HG03460 (cell line): ENCODE measurements at regions not wholly inside any gene's neighbourhood (a gene's known extent, or its start where the extent isn't known, plus 50 kb on each side); places are given as distances from the start of the nearest gene placed in this dataset.

Experiments
- ATAC-seq: cut with Tn5 transposase; IDR thresholded peaks from one replicate; pipeline ENCODE4 v1.9.1; 2021; ENCODE audit not compliant: unreplicated experiment

DNA sequence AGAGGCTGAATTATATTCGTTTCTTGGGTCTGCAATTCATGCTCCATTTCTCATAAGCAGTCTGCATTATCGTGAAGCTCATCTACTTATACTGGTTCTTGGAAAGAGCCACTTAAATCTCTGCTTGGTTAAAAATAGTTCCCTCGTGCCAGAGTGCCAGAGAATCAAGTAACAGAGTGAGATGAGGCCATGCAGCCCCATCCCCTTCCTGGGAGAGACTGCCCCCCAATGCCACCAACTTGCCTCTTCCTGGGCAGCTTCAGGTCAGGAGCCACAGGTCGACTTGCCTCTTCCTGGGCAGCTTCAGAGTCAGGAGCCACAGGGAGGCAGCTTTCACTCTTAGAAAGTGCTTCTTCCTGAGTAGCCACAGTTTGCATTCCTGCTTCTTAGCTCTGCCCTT, 223.9 kb upstream of the ZBED5 start:
- no peak for ATAC-seq

DNA sequence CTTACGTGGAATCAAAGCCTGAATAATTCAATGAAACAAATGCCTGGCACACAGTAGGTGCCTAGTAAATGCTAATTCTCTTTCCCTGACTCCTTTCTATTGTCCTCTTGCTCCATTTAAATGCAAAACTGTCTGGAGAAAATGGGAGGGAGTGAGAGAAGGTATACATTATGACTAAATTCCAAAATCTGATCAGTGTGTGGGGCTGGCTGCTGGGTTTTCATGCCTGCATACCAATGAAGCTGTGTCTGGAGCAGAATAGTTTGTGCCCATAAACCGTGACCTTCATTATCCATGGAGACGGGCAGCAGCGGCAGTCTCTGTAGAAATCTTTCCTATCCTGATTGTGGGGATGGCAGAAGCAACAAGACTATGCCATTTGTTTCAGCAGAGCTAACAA, 223.4 kb upstream of the ZBED5 start:
- no peak for ATAC-seq

DNA sequence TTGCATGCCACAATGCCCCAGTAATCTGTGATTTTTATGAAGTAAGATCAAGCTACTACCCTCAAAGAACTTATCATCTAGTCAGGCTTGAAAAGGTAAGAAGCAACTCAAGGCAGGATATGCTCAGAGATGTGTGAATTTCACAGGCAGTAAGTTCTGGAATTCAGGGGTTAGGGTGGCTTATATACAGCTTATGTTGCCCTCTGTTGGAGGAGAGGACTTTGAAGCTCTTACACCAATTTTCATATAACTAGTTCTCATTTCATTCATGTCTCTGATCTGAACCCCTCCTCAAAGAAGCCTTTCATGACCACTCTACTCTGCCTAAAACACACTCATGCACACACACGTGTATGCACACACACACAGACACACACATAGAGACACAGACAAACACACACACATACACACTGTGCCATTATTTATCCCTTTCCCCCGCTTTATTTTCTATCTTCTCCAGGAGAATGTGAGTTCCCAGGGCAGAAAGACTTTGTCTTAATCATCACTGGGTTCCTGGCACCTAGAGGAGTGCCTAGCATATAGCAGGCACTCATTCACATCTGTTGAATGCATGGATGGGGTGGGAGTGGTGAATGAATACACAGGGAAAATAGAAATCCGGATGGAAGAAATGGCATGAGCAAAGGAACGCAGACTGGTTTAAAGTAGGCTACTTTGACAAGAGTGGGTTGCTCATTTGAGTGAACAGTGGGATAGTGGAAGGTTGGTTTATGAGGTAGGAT, 220.7 kb upstream of the ZBED5 start:
- ATAC-seq = no peak

DNA sequence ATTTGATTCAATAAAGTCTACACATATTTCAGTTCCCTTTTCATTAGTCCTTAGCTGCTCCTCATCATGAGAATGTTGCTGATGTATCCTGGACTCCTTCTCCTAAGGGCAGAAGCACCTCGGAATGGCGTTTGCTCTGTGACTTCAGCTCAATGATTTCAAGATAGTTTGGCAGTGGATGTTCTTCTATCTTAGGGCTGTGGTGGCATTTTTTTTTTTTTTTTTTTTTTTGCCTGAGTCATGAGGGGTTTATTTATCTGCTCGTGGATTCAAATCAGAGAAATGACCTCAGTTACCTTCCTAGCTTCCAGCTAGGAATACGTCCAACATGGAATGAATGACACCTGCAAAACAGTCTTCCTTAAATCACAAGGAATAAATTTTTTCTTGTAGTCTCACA, 220.0 kb upstream of the ZBED5 start:
- ATAC-seq = no peak

DNA sequence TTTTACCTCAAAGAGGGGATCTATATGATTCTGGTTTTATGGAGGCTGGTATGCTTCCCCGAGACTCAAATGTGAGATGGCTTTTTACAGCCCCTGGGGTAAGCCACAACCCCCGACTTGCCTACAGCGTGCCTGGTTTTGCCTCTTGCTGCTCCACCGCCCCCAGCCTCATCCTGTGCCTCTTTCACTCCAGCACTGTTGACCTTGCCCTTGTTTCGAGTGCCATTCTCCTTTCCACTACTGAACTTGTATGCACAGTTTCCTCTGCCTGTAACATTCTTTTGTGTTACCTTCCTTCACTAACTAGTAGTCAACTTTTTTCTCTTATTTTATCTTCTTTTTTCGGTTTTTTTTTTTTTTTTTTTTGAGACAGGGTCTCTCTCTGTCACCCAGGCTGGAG, 219.0 kb upstream of the ZBED5 start:
- ATAC-seq = no peak

DNA sequence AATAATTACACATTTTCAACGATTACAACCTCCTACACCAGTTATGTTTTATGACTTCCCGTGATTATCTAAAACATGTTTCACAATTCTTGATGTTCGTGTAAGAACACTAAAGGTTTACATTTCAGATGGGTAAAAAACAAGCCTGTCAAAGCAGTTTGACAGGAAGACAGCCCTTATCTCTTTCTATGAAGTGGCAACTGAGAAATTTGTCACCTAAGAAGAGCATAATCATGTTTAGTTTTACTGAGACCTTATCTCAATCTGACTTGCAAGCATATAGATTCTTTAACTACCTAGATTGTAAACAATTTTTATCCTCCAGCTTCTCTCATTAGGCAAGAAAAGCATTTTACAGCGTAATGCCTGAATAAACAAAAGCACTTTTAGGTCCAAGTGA, 218.4 kb upstream of the ZBED5 start:
- ATAC-seq = no peak

DNA sequence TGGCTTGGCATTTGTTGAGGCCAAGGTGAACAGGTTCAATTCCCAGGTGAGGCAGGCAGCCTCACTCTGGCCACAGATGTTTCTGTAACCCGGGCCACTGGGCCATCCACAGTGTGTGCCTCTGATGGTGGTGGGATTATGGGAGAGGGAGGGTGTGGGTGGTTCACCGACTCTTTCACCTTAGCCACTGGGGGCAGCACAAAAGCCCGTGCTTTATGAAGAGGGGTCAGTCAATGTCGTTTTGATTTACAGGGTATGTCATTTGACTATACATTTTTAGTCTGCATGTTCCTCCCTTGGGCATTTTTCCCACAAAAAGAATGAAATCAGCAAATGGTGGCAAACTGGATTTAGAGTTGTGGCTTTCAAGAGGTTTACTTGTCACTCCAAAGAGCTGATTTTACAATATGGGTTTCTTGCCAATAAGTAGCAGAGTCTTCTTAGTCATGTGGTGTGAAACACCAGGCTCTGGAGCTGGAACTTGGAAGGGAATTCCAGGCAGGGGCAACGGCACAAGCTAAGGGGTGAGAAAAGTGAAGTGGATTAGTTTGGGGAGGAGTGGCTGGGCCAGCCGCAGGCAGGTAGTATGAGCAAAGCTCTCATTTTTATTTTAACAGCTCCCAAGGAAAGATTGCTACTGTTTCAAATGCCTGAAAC, 217.8 kb upstream of the ZBED5 start:
- ATAC-seq = no peak

DNA sequence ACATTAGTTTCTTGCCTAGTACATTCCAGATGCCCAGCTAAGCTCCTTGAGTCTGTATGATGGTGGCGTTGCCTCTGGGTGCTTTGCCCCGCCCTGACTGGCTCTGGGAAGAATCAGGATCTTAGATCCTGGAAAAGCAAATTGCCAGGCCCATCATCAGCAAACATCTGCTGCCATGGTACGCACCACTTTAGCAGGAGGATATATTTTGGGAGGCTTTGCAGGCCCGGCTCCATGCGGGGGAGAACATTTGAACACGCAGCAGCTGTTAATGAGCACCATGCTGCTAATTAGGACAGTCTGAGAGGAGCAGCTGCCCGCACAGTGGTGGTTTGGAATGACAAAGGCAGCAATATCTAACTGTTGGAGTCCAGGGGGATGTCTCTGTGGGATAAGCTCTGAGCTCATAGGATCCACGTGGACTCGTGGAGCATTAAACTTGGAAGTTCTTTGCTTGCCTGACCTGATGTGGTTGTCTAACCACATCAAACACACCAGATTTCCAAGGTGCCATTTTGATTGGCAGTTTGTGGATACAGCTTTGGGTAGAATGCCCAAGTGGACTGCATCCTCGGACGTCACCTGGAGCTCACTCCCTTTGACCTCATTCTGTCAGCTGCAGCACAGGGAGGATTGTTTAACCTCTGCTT, 217.0 kb upstream of the ZBED5 start:
- no peak for ATAC-seq

DNA sequence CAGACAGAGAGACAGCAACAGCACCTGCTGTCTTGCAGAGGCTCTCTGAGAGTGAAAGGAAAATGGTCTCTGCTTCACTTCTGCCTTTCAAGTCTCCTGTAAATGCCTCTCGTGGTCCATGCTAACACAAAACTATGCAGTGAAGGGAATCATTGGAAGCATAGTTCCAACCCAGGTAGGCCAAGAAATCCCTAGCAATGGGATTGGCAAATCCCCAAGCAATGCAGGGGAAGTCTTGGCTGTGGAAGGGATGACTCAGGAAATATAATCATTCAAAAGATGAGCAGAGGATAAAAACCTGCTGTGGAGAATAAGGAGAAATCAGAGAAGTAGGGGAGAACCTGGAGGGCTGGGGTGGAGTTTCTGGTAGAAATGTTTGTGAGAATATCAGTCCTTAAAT, 216.1 kb upstream of the ZBED5 start:
- ATAC-seq = no peak

DNA sequence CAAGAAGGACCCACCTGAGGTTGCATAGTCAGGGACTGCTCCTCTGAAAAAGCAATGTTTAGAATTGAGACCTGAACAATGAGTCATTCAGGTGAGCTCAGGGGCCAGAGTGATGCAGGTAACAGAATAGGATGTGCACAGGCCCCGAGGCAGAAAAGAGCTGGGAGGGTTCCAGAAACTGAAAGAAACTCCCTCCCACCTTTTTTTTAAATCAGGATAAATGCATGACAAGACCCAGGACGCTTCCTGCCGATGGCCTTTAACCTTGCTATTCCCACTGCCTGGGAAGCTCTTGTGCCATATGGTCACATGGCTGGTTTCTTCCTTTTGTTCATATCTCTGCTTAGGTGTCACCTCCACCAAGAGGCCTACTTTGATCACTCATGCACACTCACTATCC, 214.2 kb upstream of the ZBED5 start:
- no peak for ATAC-seq

DNA sequence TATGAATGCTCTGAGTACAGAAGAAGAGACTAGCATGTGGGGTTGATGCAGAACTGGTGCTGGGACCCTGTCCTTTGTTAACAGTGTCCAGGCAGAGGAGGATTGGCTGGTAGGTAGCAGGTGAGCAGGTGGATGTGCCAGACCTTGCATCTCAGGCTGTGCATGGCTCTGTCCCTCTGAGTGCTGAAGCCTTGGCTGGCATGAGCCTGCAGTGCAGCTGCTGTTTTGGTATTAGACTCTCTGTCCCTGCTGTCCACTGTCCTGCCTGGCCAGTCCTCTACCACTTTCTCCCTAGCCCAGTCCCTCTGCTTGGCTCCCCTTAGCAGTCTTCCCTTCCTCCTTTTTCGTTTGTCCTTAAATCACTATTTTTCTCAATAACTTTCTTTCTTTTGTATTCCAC, 213.6 kb upstream of the ZBED5 start:
- no peak for ATAC-seq

DNA sequence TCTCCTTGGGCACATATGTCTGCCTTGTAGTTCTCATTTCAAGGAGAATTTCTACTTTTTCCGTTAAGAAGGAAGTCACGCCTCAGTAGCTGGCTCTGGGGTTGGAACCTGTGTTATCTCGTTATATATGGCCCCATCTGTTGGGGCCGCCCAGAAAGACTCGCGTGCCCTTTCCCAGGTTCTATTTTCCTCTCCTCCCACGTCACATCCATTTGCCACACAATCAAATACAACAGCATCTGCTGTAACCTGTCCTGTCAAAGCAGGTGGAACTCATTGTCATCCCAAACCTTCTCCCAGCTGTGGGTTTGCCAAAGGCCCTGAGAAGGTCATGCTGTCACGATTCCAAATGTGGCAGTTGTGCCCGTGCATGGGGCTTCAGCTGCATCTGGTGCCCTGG, 213.1 kb upstream of the ZBED5 start:
- no peak for ATAC-seq

DNA sequence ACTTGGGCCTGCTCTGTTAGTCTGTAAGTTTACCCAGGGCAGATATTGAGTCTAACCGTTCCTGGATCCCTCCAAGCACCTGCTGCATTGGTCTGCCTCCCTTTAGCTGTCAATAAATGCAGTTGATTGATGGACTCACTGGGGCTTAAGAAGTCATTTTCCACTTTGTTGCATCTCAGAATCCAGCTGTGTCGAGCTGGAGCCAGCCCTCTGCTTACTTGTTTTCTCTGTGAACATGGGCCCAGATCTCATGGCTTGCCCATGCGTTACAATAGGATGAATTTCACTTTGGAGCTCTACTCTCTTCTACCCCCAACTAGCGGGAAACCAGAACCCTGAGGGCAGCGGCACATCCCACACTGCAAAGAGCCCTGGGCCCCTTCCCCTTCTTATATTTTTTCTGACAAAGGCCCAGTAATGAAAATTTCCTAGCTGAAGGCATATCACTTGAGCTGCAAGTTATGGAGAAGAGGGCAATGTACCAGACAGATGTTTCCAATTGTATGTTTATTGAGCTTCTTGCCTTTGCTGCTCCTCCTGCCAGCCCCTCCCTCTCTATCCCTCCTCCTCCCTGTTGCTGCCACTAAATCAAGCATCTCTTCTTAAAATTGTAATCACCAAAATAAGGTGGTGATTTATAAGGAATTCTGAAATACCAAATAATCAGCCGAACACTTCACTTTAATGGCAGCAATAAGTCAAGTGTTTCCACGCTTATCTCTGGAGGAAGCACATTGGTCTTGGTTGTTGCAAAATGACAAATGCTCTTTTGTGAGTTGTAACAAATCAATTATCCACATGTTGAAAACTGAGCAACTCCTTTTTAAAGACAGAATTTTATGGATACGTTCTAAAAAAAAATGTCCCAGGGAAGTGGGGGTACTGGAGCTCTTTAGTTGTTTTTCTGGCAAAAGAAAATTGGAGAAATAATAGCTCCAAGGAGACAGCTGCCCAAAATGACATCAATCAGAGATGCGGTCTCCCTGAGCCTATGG, 212.3 kb upstream of the ZBED5 start:
- no peak for ATAC-seq

DNA sequence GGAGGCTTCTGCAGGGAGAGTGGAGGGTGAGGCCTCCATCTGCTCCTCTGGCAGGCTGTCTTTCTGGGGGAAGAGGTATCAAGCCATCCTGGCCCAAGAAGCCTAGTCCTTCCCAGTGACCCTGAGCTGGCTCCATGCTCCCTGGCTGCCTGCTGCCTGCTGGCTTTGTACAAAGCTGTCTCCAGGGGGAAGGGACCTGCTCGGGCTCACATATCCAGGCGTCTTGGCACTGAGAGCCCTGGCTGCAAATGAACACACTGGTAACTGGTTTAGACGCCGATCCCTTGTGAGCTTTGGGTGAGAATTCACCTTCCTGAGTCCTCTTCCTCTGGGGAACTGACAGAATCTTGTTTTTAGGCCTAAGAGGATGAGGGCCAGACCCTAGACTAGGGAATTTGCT, 210.3 kb upstream of the ZBED5 start:
- ATAC-seq = no peak

DNA sequence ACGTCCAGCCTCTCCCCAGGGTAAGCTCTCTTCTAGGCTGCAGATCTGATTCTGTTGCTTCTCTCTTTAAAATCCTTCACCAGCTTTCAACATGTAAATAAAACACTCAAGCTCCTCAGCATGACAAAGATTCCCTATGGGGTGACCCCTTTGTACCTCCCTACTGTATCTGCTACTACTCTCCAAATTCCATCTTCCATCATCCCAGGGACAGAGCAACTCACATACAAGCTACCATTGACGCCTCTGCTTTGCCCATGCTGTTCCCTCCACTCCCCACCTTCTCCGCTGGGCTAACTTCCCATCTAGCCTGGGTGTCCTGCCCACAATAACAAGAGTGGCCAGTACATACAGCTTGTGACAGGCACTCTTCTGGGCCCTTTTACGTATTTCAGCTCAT, 207.5 kb upstream of the ZBED5 start:
- ATAC-seq = no peak

DNA sequence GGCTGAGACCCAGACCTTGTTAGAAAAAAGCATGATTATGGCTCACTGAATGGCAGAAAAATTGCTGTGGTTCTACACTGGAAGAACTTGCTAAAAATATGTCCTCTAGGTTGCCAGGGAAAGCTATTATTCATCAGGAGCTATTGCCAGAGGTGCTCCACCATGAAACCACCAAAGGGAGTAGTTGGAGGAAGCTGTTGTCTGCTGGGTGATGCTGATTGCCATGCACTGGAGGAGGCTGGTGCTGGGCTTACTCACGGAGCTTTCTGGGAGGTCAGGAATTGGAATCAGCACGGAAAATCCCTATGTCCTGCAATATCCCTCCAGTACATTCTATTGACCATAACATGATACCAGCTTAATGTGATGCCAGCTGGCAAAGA, 199.6 kb upstream of the ZBED5 start:
- no peak for ATAC-seq

DNA sequence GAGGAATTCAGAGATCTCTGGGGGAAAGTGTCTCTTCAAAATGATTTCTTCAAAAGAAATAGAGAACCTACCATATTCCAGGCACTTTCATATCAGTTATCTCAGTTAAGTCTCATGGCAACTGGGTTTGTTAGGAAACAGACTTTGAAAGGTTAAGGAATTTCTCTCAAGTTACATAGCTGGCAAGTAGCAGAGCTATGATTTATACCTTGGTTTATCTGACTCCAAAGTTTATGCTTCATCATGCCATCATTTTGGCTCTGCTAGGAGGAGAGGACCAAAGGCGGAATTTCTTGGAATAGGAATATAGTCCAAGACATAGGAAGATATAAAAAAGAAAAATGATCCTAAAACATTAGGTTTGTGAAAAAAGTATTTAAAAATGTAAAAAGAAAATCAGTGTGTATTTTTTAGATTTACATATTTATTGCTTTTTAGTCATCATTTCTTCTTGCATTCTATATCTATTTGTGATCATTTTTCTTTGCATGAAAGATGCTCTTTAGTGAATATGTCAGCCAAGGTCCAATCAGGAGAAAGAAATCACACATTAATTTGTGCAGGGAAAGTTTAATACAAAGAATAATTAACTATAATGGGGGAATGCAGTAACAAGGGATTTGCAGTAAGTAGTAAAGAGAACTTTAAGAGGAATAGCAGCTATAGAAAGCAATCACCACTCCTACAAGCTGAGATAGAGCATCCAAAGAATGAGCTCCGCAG, 199.1 kb upstream of the ZBED5 start:
- no peak for ATAC-seq

DNA sequence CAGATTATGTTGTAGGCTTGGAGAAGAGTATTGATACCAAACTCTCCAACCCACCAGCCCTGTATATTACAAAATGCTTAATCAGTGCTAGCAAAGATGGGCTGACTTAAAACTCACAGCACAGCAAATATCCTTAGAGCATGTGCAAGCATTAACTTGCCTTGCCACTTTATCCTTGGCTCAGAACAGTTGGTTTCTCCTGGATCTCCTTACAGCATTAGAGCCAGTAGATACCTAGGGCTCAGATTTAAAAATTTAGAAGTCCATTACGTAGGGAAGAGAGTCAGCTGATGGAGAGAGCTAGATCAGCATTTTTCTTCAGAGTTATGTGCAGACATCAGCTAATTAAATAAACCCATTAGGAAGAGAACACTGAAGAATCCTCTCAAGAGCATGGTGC, 198.5 kb upstream of the ZBED5 start:
- no peak for ATAC-seq

DNA sequence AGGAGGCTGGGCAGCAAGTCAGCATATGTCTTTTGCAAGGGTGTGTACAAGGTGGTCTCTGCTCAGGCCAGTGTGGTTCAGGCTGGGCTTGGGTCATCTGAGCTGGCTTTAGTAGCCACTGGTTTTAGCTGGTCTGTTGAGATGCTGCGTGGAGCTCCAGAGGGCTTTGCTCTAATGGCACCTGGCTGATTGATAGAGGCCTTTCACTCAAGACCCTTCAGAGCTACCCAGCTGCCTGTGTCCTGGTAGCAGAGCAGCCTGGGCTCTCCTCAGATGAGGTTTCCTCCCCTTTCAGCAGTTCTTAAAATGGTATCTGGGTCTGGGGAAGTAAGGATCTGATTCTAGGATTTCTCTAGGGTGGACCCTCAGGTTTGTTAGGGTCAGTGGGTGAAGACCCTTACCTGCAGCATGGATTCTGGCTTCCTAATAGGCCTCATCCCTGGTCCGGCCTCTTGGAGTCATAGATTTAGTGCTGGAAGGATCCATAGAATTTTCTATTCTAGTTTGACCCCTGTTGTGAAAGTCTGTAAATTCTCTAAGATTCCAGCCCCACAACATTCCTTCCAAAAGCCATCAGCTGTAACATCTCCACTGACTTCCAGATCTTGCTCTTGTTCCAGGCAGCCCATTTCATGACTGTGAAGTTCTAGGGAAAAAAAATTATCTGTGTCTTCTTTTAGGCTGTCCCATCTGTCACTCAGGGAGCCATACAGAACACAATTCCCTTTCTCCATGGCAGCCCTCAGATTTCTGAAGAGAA, 190.2 kb upstream of the ZBED5 start:
- no peak for ATAC-seq

DNA sequence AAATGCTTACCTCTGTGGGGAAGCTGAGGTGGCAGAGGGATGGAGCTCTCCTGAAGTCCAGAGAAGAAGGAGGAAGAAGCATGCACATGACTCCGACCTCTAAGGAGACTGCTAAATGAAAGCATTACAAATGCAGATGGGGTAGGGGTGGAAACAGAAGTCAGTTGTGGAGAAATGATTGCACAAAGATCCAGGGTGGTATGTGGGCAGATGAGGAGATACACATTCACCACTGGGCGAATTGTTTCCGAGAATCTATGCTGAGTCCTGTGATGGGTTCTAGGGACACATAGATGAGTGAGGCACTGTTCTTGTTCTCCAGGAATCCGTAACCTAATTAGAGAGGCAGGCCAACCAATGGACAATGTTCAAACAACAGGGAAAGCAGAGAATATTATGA, 188.9 kb upstream of the ZBED5 start:
- ATAC-seq = no peak
